Natural killer cell treated with Interleukin-12 subunit alpha and Interleukin-12 subunit beta and Interleukin-15 and Interleukin-18, amount 100 ng/mL, for 72 hours (primary cell): ENCODE measurements at regions not wholly inside any gene's neighbourhood (a gene's known extent, or its start where the extent isn't known, plus 50 kb on each side); places are given as distances from the start of the nearest gene placed in this dataset.

Source experiments
- ATAC-seq, 2 donors: fragments of 150-1000 bp; cut with Tn5 transposase in 1 of 2; sonication (Bioruptor Pico), chemical (Tn5 transposase) in 1 of 2; 2 replicates each; pipeline ENCODE4 v1.10.0; 2021
- DNase-seq: peaks from one replicate; pipeline ENCODE4 v3.0.0; 2022; ENCODE audit warnings: low spot score
- H3K27ac Mint-ChIP-seq, 2 donors: 1 replicate in 1 of 2; 2 replicates in 1 of 2; pipeline ENCODE4 v1.8.0; 2022; ENCODE audit warnings: mixed read lengths in 2 of 2, mild to moderate bottlenecking in 1 of 2, moderate library complexity in 1 of 2
- H3K27me3 Mint-ChIP-seq, 2 donors: 1 replicate in 1 of 2; 2 replicates in 1 of 2; pipeline ENCODE4 v1.8.0; 2022; ENCODE audit warnings: mixed read lengths in 2 of 2
- H3K36me3 Mint-ChIP-seq: one replicate; pipeline ENCODE4 v1.8.0; 2022; ENCODE audit warnings: mixed read lengths
- H3K4me1 Mint-ChIP-seq, 2 donors: 1 replicate in 1 of 2; 2 replicates in 1 of 2; pipeline ENCODE4 v1.8.0; 2022; ENCODE audit warnings: low read depth in 2 of 2, mixed read lengths in 2 of 2, mild to moderate bottlenecking in 1 of 2
- H3K4me3 Mint-ChIP-seq: one replicate; pipeline ENCODE4 v1.8.0; 2022; ENCODE audit warnings: mixed read lengths
- H3K9me3 Mint-ChIP-seq: 2 replicates; pipeline ENCODE4 v1.8.0; 2022; ENCODE audit warnings: mixed read lengths

DNA sequence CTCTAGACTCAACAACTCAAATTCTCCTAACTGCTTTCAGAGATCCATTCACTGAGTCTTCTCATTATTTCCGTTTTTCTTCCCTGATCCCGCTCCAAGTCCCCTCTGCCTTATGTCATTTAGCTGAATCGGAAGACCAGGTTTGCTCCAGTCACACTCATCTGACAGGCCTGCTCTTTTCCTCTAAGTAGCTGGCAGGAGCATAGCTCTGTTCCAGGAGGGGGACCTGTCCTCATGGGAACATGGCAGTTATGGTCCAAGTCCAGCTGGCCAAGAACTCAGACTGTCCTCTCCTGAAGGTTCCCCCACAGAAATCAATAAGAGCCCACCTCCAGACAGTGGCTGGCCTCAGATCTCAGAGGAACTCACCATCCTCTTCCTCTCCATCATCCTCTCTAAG lies 130.9 kb upstream of the SERP2 start:
- Mint-ChIP-seq H3K4me3 (no peak overlapping the region), H3K27ac (no peak overlapping the region), H3K27me3 (peaks cover 0 to 5% of the 10 kb centered on the region in 2 donors), H3K9me3 (no peaks in the 10 kb centered on the region), H3K4me1 (peaks cover 0 to 11% of the 10 kb centered on the region in 2 donors), H3K36me3 (no peaks in the 10 kb centered on the region)
- DNase-seq = no peak
- ATAC-seq = no peak

DNA sequence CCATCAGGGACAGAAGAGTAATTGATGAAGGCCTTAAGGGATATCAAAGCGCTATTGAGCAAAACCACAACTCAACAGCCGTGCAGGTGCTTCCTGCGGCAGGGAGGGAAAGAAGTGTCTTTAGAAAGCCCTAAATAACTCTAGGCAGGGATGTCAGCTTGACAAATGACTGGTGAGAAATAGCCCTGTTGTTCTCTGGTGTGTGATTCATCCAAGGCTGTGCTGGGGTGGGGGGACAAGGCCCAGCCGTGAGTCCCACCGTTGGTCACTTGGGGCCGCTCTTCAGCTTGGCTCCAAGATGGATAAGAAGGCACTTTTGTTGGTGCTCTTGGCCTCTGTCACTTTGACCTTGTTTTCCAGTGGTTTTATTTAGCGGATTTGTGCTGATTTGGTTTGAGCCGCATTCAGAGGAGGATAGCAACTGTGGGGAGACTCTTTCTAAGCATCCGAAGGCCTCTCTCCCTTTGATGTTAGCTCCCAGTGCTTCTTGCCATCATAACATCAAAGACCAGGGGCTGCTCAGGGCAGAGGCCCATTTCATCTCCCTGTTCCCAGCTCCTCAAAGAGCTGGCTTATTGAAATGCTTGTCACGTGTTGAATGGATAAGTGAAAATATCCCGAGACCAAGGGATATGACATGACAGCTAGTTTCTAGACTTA lies 130.3 kb upstream of the SERP2 start:
- Mint-ChIP-seq H3K36me3 (no peaks in the 10 kb centered on the region), H3K4me1 (peaks cover 0 to 7% of the 10 kb centered on the region in 2 donors), H3K9me3 (no peaks in the 10 kb centered on the region), H3K27ac (no peak overlapping the region), H3K27me3 (peaks cover 0 to 5% of the 10 kb centered on the region in 2 donors), H3K4me3 (no peak overlapping the region)
- DNase-seq = no peak
- ATAC-seq = peak; percentile 65 to 80

DNA sequence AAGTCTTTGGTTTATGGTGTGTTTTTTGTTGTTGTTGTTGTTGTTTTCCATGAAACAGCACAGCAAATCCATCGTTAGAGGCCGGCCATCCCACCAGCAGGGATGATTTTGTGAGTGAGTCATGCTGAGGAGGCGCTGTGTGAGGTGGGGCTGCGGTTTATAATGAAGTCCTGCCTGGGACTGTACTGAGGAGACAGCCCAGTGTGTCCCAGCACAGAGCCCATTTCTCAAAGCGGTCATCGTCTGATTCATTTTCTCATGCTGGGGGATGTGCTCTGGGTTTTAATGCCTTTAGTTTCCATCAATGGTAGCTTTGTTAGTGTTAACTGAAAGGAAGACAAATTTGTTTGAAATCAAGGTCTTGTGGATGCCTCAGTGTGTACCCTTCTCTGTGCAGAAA lies 129.3 kb upstream of the SERP2 start:
- H3K27ac Mint-ChIP-seq = no peak overlapping the region
- DNase-seq (no peak), ATAC-seq (no peak)
- no peaks in the 10 kb centered on the region for H3K9me3 Mint-ChIP-seq
- peaks cover 0 to 5% of the 10 kb centered on the region in 2 donors for H3K27me3 Mint-ChIP-seq
- no peaks in the 10 kb centered on the region for H3K36me3 Mint-ChIP-seq
- no peak overlapping the region for H3K4me3 Mint-ChIP-seq
- peaks cover 0 to 4% of the 10 kb centered on the region in 2 donors for H3K4me1 Mint-ChIP-seq

DNA sequence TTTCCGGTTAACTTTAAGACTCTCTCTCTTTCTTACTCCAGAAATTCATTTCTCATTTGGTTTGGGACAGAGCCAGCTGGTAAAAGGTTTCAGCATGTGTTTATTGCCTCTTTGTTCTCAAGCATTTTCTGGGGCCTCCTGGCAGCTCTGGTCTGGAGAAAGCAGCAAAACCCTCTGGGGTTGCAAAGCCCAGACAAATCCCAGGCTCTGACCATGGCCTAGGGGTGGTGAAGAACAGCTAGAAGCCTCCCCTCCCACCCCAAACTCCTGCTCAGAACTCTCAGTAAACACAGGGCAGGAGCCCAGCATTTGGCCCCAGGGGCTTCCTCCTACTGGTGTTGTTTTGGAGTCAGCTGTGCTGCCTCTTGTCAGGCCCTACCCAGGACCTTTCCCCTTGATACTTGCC lies 124.2 kb upstream of the SERP2 start:
- ATAC-seq = no peak
- Mint-ChIP-seq H3K4me3 (no peak overlapping the region), H3K27me3 (no peaks in the 10 kb centered on the region), H3K36me3 (no peaks in the 10 kb centered on the region), H3K4me1 (no peaks in the 10 kb centered on the region), H3K9me3 (peaks cover 3% of the 10 kb centered on the region), H3K27ac (no peak overlapping the region)
- DNase-seq = no peak

- no peak overlapping the region for H3K27ac Mint-ChIP-seq
- no peak for DNase-seq
- ATAC-seq = no peak
Observed at GRCh38 chr13:44252938-44253337, 120.7 kb upstream of the SERP2 start.

GRCh38 chr13:44255771-44256364 lies 117.8 kb upstream of the SERP2 start:
- Mint-ChIP-seq H3K4me1 (peaks cover 9 to 12% of the 10 kb centered on the region in 2 donors), H3K36me3 (no peaks in the 10 kb centered on the region), H3K9me3 (peaks cover 3% of the 10 kb centered on the region), H3K27me3 (no peaks in the 10 kb centered on the region), H3K27ac (no peak overlapping the region), H3K4me3 (no peak overlapping the region)
- ATAC-seq (no peak), DNase-seq (no peak)

More at GRCh38 chr13:44252938-44253337, 120.7 kb upstream of the SERP2 start:
- Mint-ChIP-seq H3K4me3 (no peak overlapping the region), H3K4me1 (no peaks in the 10 kb centered on the region), H3K27me3 (no peaks in the 10 kb centered on the region), H3K9me3 (peaks cover 3% of the 10 kb centered on the region), H3K36me3 (no peaks in the 10 kb centered on the region)

DNA sequence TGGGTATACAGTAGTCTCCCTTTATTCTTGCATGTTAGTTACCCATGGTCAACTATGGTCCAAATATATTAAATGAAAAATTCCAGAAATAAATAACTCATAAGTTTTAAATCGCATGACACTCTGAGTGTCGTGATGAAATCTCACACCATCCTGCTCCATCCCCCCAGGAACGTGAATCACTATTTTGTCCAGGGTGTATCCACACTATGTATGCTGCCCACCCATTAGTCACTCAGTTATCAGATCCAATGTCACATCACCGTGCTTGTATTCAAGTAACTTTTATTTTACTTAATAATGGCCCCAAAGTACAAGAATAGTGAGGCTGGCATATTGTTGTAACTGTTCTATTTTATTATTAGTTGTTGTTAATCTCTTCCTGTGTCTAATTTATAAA lies 115.8 kb upstream of the SERP2 start:
- no peaks in the 10 kb centered on the region for H3K36me3 Mint-ChIP-seq
- H3K27me3 Mint-ChIP-seq = no peaks in the 10 kb centered on the region

GRCh38 chr13:44259045-44260027 lies 114.3 kb upstream of the SERP2 start:
- peak; percentile 70 for DNase-seq
- Mint-ChIP-seq H3K27me3 (no peaks in the 10 kb centered on the region), H3K36me3 (no peaks in the 10 kb centered on the region), H3K9me3 (no peaks in the 10 kb centered on the region), H3K4me3 (peak overlapping the region; percentile 89), H3K27ac (peak overlapping the region; percentile 66 to 75), H3K4me1 (peaks cover 11 to 12% of the 10 kb centered on the region in 2 donors)
- peak; percentile 80 to 92 for ATAC-seq

More for the DNA sequence above, 115.8 kb upstream of the SERP2 start:
- Mint-ChIP-seq H3K9me3 (no peaks in the 10 kb centered on the region), H3K27ac (no peak overlapping the region), H3K4me1 (peaks cover 11 to 12% of the 10 kb centered on the region in 2 donors), H3K4me3 (no peak overlapping the region)
- DNase-seq (no peak), ATAC-seq (no peak)

DNA sequence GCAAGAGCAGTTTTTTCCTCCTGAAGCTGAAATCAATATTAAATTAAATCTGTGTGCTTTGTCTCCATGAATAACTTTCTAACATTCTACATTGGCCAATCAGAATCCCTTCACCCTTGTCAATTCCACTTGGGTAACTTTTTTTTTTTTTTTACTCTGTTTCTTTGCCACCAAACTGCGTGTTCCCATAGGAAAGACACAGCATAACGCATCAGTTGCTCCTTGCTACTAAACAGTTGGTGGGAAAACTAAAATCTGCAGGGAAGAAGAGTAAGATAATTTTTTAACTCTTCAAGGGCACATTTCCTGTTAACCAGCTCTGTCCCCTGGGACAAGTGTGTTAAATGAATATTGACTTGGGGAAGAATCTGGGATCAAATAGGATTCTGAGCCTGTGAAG lies 113.3 kb upstream of the SERP2 start:
- Mint-ChIP-seq H3K4me3 (no peak overlapping the region), H3K27ac (peak overlapping the region in 1 of 2 donors; percentile 66), H3K36me3 (no peaks in the 10 kb centered on the region), H3K4me1 (peaks cover 11 to 12% of the 10 kb centered on the region in 2 donors), H3K9me3 (no peaks in the 10 kb centered on the region), H3K27me3 (peaks cover 0 to 4% of the 10 kb centered on the region in 2 donors)
- DNase-seq = no peak
- no peak for ATAC-seq

DNA sequence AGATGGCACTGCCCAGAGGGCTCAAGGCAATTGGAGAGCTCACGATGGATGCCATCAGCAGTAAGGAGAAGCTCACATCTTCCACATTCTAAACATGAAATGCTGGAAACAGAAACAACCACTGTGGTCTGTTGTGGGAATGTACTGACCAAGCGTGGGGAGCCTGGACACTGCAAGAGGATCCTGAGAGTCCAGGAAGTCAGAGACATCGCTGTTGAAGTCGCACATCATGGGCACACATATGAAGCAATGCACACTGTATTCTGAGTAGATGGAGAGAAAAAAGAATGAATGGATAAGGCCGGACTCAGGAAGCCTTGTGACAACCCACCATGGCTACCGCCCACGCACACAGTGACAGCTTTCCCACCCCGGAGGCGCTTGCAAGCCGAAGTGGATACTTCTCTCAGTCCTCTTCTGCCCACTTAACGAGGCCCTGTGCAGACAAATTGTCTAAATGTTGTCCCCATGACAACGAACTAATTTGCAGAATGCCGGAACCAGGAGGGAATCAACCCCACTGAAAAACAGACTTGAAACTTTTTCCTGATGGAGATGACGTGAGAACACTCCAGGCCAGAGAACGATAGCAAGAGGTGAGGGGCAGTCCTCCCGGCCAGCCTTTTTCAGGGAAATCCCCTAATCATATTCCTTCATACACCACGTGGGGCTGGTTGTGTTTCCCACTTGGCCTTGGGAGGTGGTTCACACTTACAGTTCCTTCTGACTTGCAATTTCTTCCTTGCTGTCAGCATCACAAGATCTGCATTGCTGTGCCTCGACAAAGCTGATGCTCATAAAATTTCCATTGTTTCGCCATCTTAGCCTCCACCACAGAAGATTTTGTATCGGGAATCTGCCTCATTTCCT lies 109.6 kb upstream of the SERP2 start:
- Mint-ChIP-seq H3K27ac (no peak overlapping the region), H3K4me3 (no peak overlapping the region), H3K4me1 (peaks cover 10 to 11% of the 10 kb centered on the region in 2 donors), H3K27me3 (peaks cover 7 to 11% of the 10 kb centered on the region in 2 donors), H3K36me3 (no peaks in the 10 kb centered on the region), H3K9me3 (no peaks in the 10 kb centered on the region)
- ATAC-seq (no peak), DNase-seq (no peak)

DNA sequence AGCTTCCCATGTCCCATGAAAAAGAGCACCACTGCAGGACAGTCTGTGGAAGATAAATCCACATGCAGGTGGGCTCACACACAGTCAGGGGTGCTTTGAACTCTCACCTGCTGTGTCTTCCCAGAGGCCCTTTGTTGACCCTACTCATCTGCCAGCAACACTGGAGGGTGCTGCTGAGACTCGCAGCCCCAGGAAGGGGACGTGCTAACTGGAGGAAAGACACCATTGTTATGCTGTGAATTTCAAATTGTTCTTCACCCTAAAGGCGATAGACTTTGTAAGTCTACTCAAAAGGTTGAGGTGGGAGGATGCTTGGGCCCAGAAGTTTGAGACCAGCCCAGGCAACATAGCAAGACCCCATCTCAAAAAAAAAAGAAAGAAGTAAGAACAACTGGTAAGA lies 107.3 kb upstream of the SERP2 start:
- Mint-ChIP-seq H3K27ac (no peak overlapping the region), H3K27me3 (peaks cover 11% of the 10 kb centered on the region in 2 donors), H3K36me3 (no peaks in the 10 kb centered on the region), H3K4me1 (peaks cover 0 to 1% of the 10 kb centered on the region in 2 donors), H3K4me3 (no peak overlapping the region), H3K9me3 (no peaks in the 10 kb centered on the region)
- DNase-seq = no peak
- ATAC-seq = no peak

- no peak for DNase-seq
- no peak overlapping the region for H3K27ac Mint-ChIP-seq
- ATAC-seq = no peak
- no peaks in the 10 kb centered on the region for H3K4me1 Mint-ChIP-seq
- peaks cover 11% of the 10 kb centered on the region in 2 donors for H3K27me3 Mint-ChIP-seq
- no peak overlapping the region for H3K4me3 Mint-ChIP-seq
- no peaks in the 10 kb centered on the region for H3K36me3 Mint-ChIP-seq
- no peaks in the 10 kb centered on the region for H3K9me3 Mint-ChIP-seq
Observed at GRCh38 chr13:44266772-44267171, 106.9 kb upstream of the SERP2 start.

DNA sequence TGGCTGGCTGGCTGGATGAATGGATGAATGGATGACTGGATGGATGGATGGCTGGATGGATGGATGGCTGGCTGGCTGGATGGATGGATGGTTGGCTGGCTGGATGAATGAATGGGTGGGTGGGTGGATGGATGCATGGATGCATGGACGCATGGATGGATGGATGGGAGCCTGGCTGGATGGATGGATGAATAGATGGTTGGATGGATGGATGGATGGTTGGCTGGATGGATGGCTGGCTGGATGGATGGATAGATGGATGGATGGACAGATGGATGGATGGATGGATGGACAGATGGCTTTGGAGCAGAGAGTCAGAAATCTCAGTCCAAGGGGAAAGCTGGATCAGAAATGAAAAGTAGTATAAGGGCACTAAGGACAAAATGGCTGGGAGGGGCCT lies 106.4 kb upstream of the SERP2 start:
- Mint-ChIP-seq H3K9me3 (no peaks in the 10 kb centered on the region), H3K27ac (no peak overlapping the region), H3K36me3 (no peaks in the 10 kb centered on the region), H3K4me3 (no peak overlapping the region), H3K27me3 (peaks cover 11% of the 10 kb centered on the region in 2 donors), H3K4me1 (no peaks in the 10 kb centered on the region)
- ATAC-seq = no peak
- DNase-seq = no peak
